PC-9 (cell line): ENCODE measurements at regions not wholly inside any gene's neighbourhood (a gene's known extent, or its start where the extent isn't known, plus 50 kb on each side); places are given as distances from the start of the nearest gene placed in this dataset.

Source experiments
- BruUV-seq: library from RNA; stranded (reverse); fragments of 400-500 nt; replicated peaks from 2 replicates; lab custom pipeline; 2021; lab: Mats Ljungman, UMichigan
- CTCF ChIA-PET: fragments of 300-600 bp; sonication (Branson Sonifier 250); formaldehyde crosslinking; loops from one replicate; lab custom pipeline; 2022; ENCODE audit warnings: antibody characterized with exemption; lab: Charles Lee
- POLR2A ChIA-PET: fragments of 300-600 bp; sonication (Branson Sonifier 250); formaldehyde crosslinking; loops from one replicate; lab custom pipeline; 2022; ENCODE audit warnings: antibody characterized with exemption; ENCODE audit not compliant: unreplicated experiment; lab: Charles Lee
- DNase-seq, 2 experiments: peaks; one replicate each; pipeline versions ENCODE4 v3.0.0 to v3.0.0-alpha.2; 2015 to 2022; ENCODE audit warnings: mixed read lengths in 1 of 2
- H2AFZ ChIP-seq: fragments of 200-600 bp; sonication (generic); 2 replicates; pipeline ENCODE4 v1.8.1; 2017; ENCODE audit warnings: antibody characterized with exemption
- H3F3A ChIP-seq: fragments of 200-600 bp; sonication (generic); 2 replicates; pipeline ENCODE4 v1.8.1; 2017; ENCODE audit warnings: antibody characterized with exemption, mild to moderate bottlenecking, low read depth; ENCODE audit not compliant: insufficient read depth
- H3K27ac ChIP-seq: fragments of 200-600 bp; sonication (generic); 2 replicates; pipeline ENCODE4 v1.6.1; 2016; ENCODE audit warnings: mixed run types
- H3K27me3 ChIP-seq: fragments of 200-600 bp; sonication (generic); 2 replicates; pipeline ENCODE4 v1.6.1; 2016; ENCODE audit warnings: low read depth, mixed run types; ENCODE audit not compliant: insufficient read depth
- H3K36me3 ChIP-seq: fragments of 200-600 bp; sonication (generic); 2 replicates; pipeline ENCODE4 v1.6.1; 2016; ENCODE audit warnings: low read depth, mixed run types
- H3K4me1 ChIP-seq: fragments of 200-600 bp; sonication (generic); replicated peaks from 2 replicates; pipeline ENCODE4 v1.6.1; 2016; ENCODE audit warnings: mixed run types; ENCODE audit not compliant: insufficient read depth
- H3K4me2 ChIP-seq: fragments of 200-600 bp; sonication (generic); 2 replicates; pipeline ENCODE4 v1.6.1; 2017; ENCODE audit warnings: mixed run types
- H3K4me3 ChIP-seq: fragments of 200-600 bp; sonication (generic); 2 replicates; pipeline ENCODE4 v1.6.1; 2016; ENCODE audit warnings: mixed run types
- H3K79me2 ChIP-seq: fragments of 200-600 bp; sonication (generic); 2 replicates; pipeline ENCODE4 v1.6.1; 2017; ENCODE audit warnings: low read depth, mixed run types
- H3K9me2 ChIP-seq: fragments of 200-600 bp; sonication (generic); 2 replicates; pipeline ENCODE4 v1.8.1; 2017; ENCODE audit warnings: mild to moderate bottlenecking; ENCODE audit not compliant: insufficient read depth
- H3K9me3 ChIP-seq: fragments of 200-600 bp; sonication (generic); 2 replicates; pipeline ENCODE4 v1.8.1; 2016; ENCODE audit warnings: low read depth; ENCODE audit not compliant: insufficient read depth
- H4K20me1 ChIP-seq: fragments of 200-600 bp; sonication (generic); 2 replicates; pipeline ENCODE4 v1.8.1; 2017; ENCODE audit not compliant: insufficient read depth
- EZH2 ChIP-seq: fragments of 200-600 bp; sonication (generic); IDR thresholded peaks from 2 replicates; pipeline ENCODE4 v1.8.0; 2017; ENCODE audit warnings: antibody characterized with exemption, low read depth
- intact Hi-C: fragments of 100-400 bp; cut with micrococcal nuclease; formaldehyde crosslinking; loops from one replicate; pipeline ENCODE4 v1.10.0; 2022; ENCODE audit not compliant: unreplicated experiment
- TF ChIP-seq, protein P1 (sequence below): fragments of 200-600 bp; sonication (generic); conservative IDR thresholded peaks from 2 replicates; pipeline ENCODE4 v1.6.1; 2017; ENCODE audit warnings: mixed run types, antibody characterized with exemption, mild to moderate bottlenecking, moderate library complexity

DNA sequence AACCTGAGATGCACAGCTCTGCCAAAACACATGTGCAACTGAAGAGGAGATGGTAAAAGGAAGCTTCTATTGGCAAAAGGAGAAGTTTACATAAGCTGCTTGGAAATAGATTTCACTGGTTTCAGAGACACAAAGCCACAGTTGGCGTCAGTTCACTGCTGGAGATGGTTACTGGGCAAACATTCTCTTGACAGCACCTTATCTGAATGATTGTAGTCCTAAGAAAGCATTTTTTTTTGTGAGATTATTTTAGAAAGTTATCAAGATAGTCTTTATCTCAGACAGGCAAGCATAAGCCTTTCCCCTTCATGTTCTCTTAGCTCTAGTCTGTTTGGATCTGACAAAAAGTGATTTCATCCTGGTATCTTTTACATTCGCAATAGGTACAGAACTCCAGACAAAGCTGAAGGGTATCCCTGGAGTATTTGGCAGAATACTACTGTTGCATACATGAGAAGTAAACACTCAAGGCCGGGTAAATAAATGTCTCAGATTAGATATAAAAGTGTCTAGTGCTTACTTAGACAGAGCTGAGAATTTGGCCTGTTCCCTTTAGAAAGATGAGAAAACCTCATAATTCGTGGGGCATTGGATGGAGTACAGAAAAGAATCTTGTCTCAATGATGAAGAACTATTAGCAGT is 1668.0 kb upstream of the NUDT12 start:
- Histone ChIP-seq H3K27me3 (no peaks in the 10 kb centered on the region), H3K79me2 (no peaks in the 10 kb centered on the region), H3K36me3 (no peaks in the 10 kb centered on the region), H3K4me3 (no peak overlapping the region), H3K4me1 (no peaks in the 10 kb centered on the region), H3K27ac (no peak overlapping the region), H3K4me2 (no peak overlapping the region), H3F3A (no peaks in the 10 kb centered on the region), H2AFZ (no peak overlapping the region), H3K9me3 (no peaks in the 10 kb centered on the region), H3K9me2 (no peaks in the 10 kb centered on the region), H4K20me1 (no peaks in the 10 kb centered on the region)
- POLR2A ChIA-PET = no interaction called here
- DNase-seq = no peak
- no TSS peak for BruUV-seq
- intact Hi-C loops = no loop called here
- CTCF ChIA-PET = no interaction called here
- TF ChIP-seq, protein P1, sequence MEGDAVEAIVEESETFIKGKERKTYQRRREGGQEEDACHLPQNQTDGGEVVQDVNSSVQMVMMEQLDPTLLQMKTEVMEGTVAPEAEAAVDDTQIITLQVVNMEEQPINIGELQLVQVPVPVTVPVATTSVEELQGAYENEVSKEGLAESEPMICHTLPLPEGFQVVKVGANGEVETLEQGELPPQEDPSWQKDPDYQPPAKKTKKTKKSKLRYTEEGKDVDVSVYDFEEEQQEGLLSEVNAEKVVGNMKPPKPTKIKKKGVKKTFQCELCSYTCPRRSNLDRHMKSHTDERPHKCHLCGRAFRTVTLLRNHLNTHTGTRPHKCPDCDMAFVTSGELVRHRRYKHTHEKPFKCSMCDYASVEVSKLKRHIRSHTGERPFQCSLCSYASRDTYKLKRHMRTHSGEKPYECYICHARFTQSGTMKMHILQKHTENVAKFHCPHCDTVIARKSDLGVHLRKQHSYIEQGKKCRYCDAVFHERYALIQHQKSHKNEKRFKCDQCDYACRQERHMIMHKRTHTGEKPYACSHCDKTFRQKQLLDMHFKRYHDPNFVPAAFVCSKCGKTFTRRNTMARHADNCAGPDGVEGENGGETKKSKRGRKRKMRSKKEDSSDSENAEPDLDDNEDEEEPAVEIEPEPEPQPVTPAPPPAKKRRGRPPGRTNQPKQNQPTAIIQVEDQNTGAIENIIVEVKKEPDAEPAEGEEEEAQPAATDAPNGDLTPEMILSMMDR = no peak
- no peak for TF ChIP-seq EZH2

DNA sequence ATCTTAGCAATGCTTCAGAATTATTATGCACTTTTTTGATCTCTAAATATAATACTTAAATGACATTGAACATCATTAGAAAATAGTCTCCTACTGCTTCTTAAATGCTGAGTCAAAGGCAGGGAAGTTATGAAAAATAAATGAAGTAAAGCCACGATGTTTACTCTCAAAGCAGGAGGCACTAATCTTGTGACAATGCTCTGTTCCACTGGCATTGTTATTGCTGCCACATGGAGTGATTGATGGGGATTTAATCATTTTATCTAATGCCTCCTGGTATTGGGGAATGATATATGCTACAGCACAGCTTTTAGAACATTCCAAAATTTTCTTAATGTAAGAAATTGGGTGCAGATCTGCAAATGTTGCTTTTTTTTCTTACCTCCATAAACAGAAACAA is 1655.4 kb upstream of the NUDT12 start:
- H3K9me3 ChIP-seq = no peaks in the 10 kb centered on the region
- H4K20me1 ChIP-seq = no peaks in the 10 kb centered on the region
- no peaks in the 10 kb centered on the region for H3K27me3 ChIP-seq
- no peak overlapping the region for H3K27ac ChIP-seq
- H3K79me2 ChIP-seq = no peaks in the 10 kb centered on the region
- no TSS peak for BruUV-seq
- no peaks in the 10 kb centered on the region for H3K4me1 ChIP-seq
- intact Hi-C loops = no loop called here
- H3F3A ChIP-seq = 0 out of 2 replicates have a peak, but pooled peaks cover 5% of the 10 kb centered on the region
- no peak for TF ChIP-seq EZH2
- TF ChIP-seq, protein P1 = no peak
- POLR2A ChIA-PET = no interaction called here
- no peaks in the 10 kb centered on the region for H3K36me3 ChIP-seq
- H3K4me3 ChIP-seq = no peak overlapping the region
- DNase-seq = no peak
- H2AFZ ChIP-seq = no peak overlapping the region
- H3K4me2 ChIP-seq = no peak overlapping the region
- no peaks in the 10 kb centered on the region for H3K9me2 ChIP-seq
- CTCF ChIA-PET = no interaction called here

DNA sequence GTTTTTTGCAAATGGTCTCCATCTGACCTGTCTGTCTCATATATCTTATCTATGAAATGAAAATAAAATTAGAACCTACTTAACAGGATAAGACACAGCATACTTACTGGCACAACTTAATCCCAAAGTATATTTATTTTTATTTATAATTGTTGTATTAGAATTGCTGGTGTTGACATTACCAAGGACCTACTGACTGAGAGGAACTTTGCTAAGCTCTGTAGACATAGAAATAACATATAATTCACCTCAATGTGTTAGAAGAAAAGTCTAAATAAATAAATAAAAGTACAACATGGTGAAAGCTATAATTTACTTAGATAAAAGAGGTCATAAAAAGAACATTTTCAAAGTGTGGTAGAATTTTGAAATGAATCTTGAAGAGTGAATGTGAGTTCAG is 1650.5 kb upstream of the NUDT12 start:
- Histone ChIP-seq H3K4me1 (no peaks in the 10 kb centered on the region), H4K20me1 (no peaks in the 10 kb centered on the region), H3F3A (0 out of 2 replicates have a peak, but pooled peaks cover 4% of the 10 kb centered on the region), H3K4me2 (no peak overlapping the region), H3K36me3 (no peaks in the 10 kb centered on the region), H3K27me3 (no peaks in the 10 kb centered on the region), H3K9me2 (no peaks in the 10 kb centered on the region), H3K79me2 (no peaks in the 10 kb centered on the region), H3K27ac (no peak overlapping the region), H3K9me3 (no peaks in the 10 kb centered on the region), H3K4me3 (no peak overlapping the region), H2AFZ (no peak overlapping the region)
- intact Hi-C loops = no loop called here
- no TSS peak for BruUV-seq
- DNase-seq = no peak
- CTCF ChIA-PET = no interaction called here
- POLR2A ChIA-PET = no interaction called here
- no peak for TF ChIP-seq EZH2
- TF ChIP-seq, protein P1 = no peak
